Activated naive CD4-positive, alpha-beta T cell treated with anti-CD3 and anti-CD28 coated beads for 36 hours (primary cell): ENCODE measurements at regions not wholly inside any gene's neighbourhood (a gene's known extent, or its start where the extent isn't known, plus 50 kb on each side); places are given as distances from the start of the nearest gene placed in this dataset.
"Not testable (repeated sequence)": the region's sequence is repeated elsewhere in the genome, so short reads cannot be mapped to it uniquely, and the experiment has no call there.

Experiments used
- CTCF ChIA-PET: fragments of 350-600 bp; sonication (Branson Sonifier 250); formaldehyde crosslinking; loops from one replicate; lab custom pipeline; 2021; ENCODE audit warnings: antibody characterized with exemption; lab: Charles Lee
- DNase-seq: peaks from one replicate; pipeline ENCODE4 v3.0.0-alpha.2; 2020
- H3K27ac Mint-ChIP-seq: one replicate; pipeline ENCODE4 v1.8.0; 2021; ENCODE audit warnings: mild to moderate bottlenecking, mixed read lengths
- H3K27me3 Mint-ChIP-seq: one replicate; pipeline ENCODE4 v1.8.0; 2021; ENCODE audit warnings: low read depth, mixed read lengths
- H3K36me3 Mint-ChIP-seq: one replicate; pipeline ENCODE4 v1.8.0; 2021; ENCODE audit warnings: low read depth, mixed read lengths
- H3K4me1 Mint-ChIP-seq: one replicate; pipeline ENCODE4 v1.8.0; 2021; ENCODE audit warnings: low read depth, mixed read lengths
- H3K4me3 Mint-ChIP-seq: one replicate; pipeline ENCODE4 v1.8.0; 2021; ENCODE audit warnings: mild to moderate bottlenecking, moderate library complexity, mixed read lengths
- H3K9me3 Mint-ChIP-seq: one replicate; pipeline ENCODE4 v1.8.0; 2021; ENCODE audit warnings: mixed read lengths
- intact Hi-C: fragments of 100-400 bp; cut with micrococcal nuclease; formaldehyde crosslinking; loops from one replicate; pipeline ENCODE4 v1.15.1; 2023

DNA sequence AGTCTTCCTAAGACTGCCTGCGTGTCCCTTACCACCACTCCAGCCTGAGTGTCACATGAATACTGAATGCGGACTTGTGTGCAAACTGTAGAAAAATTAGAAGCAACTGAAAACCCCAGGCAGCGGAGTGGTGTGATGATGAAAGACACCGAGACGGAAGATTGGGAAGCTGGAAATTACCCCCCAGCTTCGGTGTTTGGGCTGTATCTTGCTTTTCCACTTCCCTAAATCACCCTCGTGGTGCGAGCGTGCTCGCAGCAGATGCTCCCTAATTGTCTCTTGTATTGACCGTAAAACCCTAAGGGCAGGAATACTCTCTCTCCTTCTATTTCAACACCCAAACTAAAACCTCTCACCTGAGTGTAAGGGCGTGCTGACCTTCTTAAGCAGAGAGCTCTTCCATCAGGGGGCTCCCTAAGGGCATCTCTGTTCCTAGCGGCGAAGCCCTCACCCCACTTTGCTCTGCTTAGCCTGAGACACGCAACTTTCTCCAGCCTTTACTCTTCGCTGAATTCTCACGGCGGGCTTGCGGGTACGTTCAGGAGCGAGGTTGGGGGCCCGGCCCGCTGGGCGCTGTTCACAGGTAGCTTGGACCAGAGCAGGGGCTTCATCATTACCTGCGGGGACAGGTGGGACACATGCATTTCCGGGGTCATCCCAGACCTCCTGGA, 62.4 kb downstream of the CRYBB2 start:
- Mint-ChIP-seq H3K4me3 (no peak overlapping the region), H3K4me1 (peaks cover 11% of the 10 kb centered on the region), H3K27me3 (peaks cover 46% of the 10 kb centered on the region), H3K36me3 (no peaks in the 10 kb centered on the region), H3K9me3 (no peaks in the 10 kb centered on the region), H3K27ac (no peak overlapping the region)
- DNase-seq: no peak
- CTCF ChIA-PET: interaction anchor here (0.6 to 0.8 kb wide), 2 partner anchors 35 to 79 kb away, joined by 3 to 4 read pairs; no protein-coding TSS in a partner anchor
- intact Hi-C loops: no loop called here

DNA sequence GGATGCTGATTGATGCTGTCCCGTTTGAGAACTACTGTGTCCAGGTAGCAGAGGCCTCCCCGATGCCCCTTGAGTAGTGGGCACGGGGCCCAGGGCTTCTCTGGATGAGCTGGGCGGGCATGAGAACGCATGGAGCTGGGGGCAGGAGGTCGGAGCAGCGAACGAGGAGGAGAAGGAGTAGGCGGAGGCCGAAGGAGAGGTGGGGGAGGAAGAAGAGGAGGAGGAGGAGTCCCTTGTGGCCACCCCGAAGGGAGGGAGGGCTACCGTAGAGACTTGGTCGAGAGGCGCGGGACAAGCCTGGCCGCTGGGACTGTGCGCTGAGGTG, 62.9 kb downstream of the CRYBB2 start:
- no peaks in the 10 kb centered on the region for H3K9me3 Mint-ChIP-seq
- H3K4me3 Mint-ChIP-seq: peak overlapping the region; percentile 38
- peaks cover 11% of the 10 kb centered on the region for H3K4me1 Mint-ChIP-seq
- CTCF ChIA-PET: interaction anchor here (0.6 to 0.8 kb wide), 2 partner anchors 35 to 79 kb away, joined by 3 to 4 read pairs; no protein-coding TSS in a partner anchor
- no peak overlapping the region for H3K27ac Mint-ChIP-seq
- no peaks in the 10 kb centered on the region for H3K36me3 Mint-ChIP-seq
- intact Hi-C loops: no loop called here
- no peak for DNase-seq
- H3K27me3 Mint-ChIP-seq: peaks cover 46% of the 10 kb centered on the region

DNA sequence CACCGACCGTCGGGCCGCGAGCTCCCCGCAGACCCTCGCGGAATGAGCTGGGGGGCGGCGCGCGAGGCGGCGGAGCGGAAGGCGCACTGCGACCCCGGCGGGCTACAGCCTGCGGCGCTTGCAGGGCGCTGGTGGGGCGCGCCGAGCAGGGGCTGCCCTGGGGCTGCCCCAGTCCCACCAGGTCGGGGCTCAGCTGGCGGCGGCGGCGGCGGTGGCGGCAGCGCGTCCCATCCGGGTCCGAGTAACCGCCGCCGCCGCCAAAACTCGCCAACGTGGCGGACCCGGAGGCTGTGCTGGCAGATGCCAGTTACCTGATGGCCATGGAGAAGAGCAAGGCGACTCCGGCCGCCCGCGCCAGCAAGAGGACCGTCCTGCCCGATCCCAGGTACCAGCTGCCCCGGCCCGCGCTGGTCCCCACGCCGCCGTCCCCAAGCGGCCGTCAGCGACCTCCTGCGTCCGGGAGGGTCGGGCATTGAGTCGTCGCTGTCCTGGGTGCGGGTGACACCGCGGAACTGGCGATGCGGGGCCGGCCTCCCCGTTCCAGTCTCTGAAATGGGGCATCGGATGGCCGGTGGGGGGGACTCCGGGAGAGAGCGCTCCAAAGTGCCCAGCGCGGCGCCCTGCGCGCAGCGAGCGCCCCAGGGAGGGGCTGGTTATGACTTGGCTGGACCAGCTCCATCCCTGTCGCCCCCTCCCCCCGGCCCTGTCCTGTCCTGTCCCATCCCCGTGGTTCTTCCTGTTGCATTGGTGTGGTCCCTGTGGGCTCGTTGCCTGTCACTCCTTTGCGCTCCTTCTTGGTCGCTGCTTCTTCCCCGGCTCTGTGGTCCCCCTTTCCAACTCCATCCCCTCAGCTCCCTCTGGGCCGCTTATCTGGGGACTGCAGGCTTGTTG, 63.5 kb downstream of the CRYBB2 start:
- Mint-ChIP-seq H3K4me1 (peaks cover 11% of the 10 kb centered on the region), H3K9me3 (no peaks in the 10 kb centered on the region), H3K27me3 (peaks cover 46% of the 10 kb centered on the region), H3K4me3 (peak overlapping the region; percentile 11), H3K27ac (no peak overlapping the region), H3K36me3 (no peaks in the 10 kb centered on the region)
- intact Hi-C loops: no loop called here
- CTCF ChIA-PET: interaction anchor here (0.6 to 0.8 kb wide), 2 partner anchors 34 to 78 kb away, joined by 3 to 4 read pairs; no protein-coding TSS in a partner anchor
- DNase-seq: no peak

DNA sequence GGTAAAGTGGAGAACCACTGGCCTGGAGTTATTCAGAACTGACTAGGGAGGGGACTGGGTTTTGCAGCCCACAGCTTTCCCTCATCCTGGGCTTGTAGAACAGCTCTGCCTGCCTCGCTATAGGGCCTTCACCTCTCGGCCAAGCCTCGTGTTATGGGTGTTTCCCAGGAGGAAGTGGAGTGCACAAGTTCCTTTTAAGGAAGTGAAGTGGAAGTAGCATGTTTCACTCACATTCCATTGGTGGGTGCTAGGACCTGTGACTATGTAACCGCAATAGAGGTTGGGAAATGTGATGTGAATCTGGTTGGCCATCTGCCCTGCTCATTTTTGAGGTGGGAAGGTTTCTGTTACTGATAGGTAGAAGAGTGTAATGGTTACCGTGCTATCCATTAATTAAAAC, 69.0 kb downstream of the CRYBB2 start:
- H3K9me3 Mint-ChIP-seq, H3K27ac Mint-ChIP-seq, CTCF ChIA-PET, H3K4me1 Mint-ChIP-seq, DNase-seq, intact Hi-C loops, H3K36me3 Mint-ChIP-seq, H3K4me3 Mint-ChIP-seq: not testable (repeated sequence)
- H3K27me3 Mint-ChIP-seq: peaks cover 19% of the 10 kb centered on the region

DNA sequence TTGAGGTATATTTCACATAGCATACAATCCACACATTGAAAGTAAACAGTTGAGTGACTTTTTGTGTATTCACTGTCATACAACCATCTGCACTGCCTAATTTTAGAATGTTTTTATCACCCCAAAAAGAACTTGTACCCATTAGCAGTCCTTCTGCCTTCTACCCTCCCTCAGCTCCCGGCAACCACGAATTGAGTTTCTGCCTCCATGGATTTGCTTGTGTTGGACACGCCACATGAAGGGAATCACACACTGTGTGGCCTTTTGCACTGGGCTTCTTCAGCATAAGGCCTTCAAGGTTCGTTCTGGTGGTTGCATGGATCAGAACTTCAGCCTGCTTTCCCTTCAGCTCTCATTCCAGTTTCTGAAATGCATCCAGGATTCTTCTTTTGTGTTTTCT, 82.5 kb downstream of the CRYBB2 start:
- H3K27me3 Mint-ChIP-seq: peaks cover 23% of the 10 kb centered on the region
- H3K4me1 Mint-ChIP-seq, H3K9me3 Mint-ChIP-seq, intact Hi-C loops, H3K36me3 Mint-ChIP-seq, H3K27ac Mint-ChIP-seq, H3K4me3 Mint-ChIP-seq, CTCF ChIA-PET, DNase-seq: not testable (repeated sequence)

DNA sequence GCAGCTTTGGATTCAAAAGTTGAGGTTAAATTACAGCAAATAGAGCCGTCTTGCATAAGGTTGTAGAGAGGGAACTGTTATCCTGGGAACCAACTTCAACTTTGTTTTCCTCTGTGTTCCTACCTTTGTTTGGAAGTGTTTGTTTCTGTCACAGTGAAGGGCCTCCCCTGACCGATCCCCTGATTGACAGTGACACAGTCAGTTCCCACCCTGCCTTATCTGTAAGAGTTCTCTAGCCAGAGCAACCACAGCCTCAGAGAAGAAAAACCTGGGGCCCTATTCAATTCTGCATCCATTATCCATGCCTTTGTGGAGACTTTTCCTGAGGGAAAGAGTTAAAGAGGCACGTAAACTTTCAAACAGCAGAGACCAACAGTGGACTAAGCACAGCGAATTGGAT, 90.1 kb downstream of the CRYBB2 start:
- H3K9me3 Mint-ChIP-seq, H3K36me3 Mint-ChIP-seq, DNase-seq, H3K4me1 Mint-ChIP-seq, intact Hi-C loops, H3K27ac Mint-ChIP-seq, CTCF ChIA-PET, H3K27me3 Mint-ChIP-seq, H3K4me3 Mint-ChIP-seq: not testable (repeated sequence)

DNA sequence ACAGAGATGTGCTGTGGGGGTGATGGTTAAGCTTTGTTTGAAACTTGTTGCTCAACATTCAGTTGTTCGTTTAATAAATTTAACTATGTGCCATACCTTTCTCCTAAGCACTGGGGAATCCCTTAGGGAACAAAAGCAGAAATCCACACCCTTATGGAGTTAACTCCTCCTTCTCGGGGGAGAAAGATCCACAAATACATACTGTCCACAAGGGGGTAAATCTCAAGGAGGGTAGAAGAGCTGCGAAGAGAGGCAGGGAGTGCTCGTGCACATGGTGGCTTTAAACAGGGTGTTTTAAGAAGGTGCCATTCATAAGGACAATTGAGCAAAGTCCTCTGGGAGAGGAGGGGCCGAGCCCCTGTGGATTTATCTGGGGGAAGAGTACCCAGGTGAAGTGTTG, 92.5 kb downstream of the CRYBB2 start:
- H3K4me1 Mint-ChIP-seq, H3K36me3 Mint-ChIP-seq, H3K27me3 Mint-ChIP-seq, H3K4me3 Mint-ChIP-seq, DNase-seq, H3K9me3 Mint-ChIP-seq, H3K27ac Mint-ChIP-seq, intact Hi-C loops: not testable (repeated sequence)
- CTCF ChIA-PET: interaction anchor here (0.7 kb wide), 1 partner anchor 1226 kb away, joined by 3 read pairs; no protein-coding TSS in a partner anchor

DNA sequence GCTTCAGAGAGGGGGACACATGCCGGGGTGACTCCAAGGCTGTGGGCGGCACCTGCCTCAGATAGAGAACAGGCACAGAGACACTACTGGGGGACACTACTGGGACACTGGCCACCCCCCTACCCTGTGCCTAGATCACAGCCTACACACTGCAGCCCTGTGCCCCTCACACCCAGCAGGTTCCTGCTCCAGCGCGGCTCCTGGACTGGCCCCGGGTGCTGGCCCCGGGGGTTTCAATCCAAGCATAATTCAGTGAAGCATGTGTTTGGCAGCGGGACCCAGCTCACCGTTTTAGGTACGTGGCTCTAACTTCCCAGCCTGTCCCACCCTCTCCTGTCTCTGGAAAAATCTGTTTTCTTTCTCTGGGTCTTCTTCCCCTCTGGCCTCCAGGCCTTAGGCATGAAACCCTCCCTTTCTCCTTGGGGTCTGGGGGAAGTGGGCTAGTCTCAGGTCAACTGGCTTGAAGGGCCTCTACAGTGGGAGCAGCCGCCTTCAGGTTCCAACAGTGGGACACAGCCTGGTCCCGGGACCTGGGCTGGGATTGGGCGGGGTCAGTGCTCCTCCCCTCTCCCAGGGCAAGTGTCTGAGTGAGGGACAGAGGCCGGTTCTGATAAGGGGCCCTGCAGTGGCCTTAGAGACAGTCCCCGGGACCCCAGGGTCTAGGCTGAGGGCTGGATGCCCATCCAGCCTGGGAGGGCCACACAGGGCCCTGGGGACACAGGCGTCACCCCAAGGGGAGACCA, 98.8 kb downstream of the CRYBB2 start:
- Mint-ChIP-seq H3K9me3 (no peaks in the 10 kb centered on the region), H3K4me1 (no peaks in the 10 kb centered on the region), H3K4me3 (no peak overlapping the region), H3K36me3 (no peaks in the 10 kb centered on the region), H3K27ac (no peak overlapping the region), H3K27me3 (no peaks in the 10 kb centered on the region)
- no peak for DNase-seq
- CTCF ChIA-PET: no interaction called here
- intact Hi-C loops: no loop called here

DNA sequence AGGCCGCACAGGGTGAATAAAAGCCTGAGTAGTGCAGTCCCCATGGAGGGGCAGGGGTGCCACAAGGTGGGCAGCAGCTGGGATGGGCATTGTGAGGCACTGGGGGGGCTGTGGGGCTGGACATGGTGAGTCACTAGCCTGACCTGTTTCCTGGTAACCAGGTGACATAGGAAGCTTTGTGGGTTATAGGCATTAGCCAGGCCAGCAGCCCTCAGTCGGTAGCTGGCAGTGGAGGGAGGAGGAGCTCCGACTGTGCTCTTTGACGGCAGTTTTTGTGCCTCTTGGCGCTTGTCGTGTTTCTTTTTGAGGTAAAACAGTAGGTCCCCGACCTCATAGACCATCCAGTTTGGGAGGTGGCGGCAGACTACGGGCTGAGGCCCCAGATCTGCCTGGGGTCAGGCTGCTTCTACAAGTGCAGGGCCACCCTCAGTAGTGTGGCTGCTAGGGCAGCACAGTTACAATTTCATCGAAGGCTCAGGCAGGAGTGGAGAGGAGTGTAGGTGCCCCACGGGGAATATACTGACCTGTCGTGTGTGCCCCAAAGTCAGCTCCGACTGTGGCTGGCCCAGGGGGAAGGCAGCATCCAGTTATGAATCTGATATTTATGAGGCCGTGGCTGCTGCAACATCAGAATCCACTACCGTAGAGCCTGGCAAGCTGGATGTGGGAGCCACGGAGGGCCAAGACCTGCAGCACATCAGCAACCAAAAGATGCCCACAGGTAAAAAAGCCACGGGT, 107.7 kb downstream of the CRYBB2 start:
- H3K4me3 Mint-ChIP-seq: no peak overlapping the region
- no peaks in the 10 kb centered on the region for H3K4me1 Mint-ChIP-seq
- H3K36me3 Mint-ChIP-seq: no peaks in the 10 kb centered on the region
- intact Hi-C loops: no loop called here
- H3K27me3 Mint-ChIP-seq: no peaks in the 10 kb centered on the region
- CTCF ChIA-PET: interaction anchor here (0.6 kb wide), 1 partner anchor 270 kb away, joined by 3 read pairs; no protein-coding TSS in a partner anchor
- H3K9me3 Mint-ChIP-seq: no peaks in the 10 kb centered on the region
- no peak overlapping the region for H3K27ac Mint-ChIP-seq
- DNase-seq: no peak

DNA sequence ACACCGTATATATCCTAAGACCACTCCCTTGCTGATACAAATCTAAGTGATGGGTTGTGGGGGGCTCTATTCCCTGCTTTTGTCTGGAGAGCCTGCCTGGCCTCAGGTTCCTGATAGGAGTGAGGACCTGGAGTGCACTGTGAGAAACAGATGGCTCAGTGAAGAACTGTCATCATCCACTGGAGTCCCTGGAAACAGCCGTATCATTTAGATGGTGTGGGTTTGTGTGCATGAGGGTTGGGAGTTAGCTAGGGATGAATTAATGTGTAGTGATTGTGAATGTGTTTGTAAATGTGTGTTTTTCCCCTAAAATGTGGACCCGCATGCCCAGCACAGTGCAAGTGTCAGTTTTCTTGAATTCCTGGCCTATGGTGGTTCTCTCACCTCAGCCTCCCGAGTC, 111.6 kb downstream of the CRYBB2 start:
- Mint-ChIP-seq H3K4me1 (no peaks in the 10 kb centered on the region), H3K9me3 (peaks cover 8% of the 10 kb centered on the region), H3K27me3 (no peaks in the 10 kb centered on the region), H3K36me3 (no peaks in the 10 kb centered on the region), H3K27ac (no peak overlapping the region), H3K4me3 (no peak overlapping the region)
- CTCF ChIA-PET: no interaction called here
- DNase-seq: no peak
- intact Hi-C loops: loop anchor here (10.0 kb wide), 2 partner anchors 96 to 126 kb away; no protein-coding TSS in a partner anchor

DNA sequence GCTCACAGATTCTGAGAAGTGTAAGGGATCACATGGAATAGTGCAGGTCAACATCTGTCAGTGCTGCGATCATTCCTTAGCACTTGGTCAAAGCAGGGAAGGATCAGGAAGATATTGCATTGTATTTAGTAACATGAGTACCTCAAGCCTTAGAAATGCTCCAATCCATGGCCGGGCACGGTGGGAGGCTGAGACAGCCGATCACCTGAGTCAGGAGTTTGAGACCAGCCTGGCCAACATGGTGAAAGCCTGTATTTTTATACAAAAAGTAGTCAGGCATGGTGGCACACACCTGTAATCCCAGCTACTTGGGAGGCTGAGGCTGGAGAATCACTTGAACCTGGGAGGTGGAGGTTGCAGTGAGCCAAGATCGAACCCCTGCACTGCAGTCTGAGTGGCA, 112.5 kb downstream of the CRYBB2 start:
- H3K27me3 Mint-ChIP-seq, H3K4me1 Mint-ChIP-seq, H3K27ac Mint-ChIP-seq, H3K36me3 Mint-ChIP-seq, CTCF ChIA-PET, DNase-seq, H3K4me3 Mint-ChIP-seq: not testable (repeated sequence)
- intact Hi-C loops: loop anchor here (10.0 kb wide), 2 partner anchors 97 to 127 kb away; no protein-coding TSS in a partner anchor
- H3K9me3 Mint-ChIP-seq: peaks cover 13% of the 10 kb centered on the region

DNA sequence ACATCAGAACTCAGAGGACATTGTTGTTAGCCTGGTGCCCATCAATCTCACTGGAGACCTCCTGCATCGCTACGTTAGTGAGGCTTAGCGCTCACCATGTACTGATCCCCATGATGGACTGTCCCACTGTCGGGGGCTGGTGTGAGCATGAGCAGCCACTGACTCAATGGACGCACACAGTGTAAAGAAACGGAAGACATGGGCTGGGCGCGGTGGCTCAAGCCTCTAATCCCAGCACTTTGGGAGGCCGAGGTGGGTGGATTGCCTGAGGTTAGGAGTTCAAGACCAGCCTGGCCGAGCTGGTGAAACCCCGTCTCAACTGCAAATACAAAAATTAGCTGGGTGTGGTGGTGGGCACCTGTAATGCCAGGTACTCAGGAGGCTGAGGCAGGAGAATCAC, 112.9 kb downstream of the CRYBB2 start:
- H3K36me3 Mint-ChIP-seq: no peaks in the 10 kb centered on the region
- CTCF ChIA-PET: no interaction called here
- peaks cover 17% of the 10 kb centered on the region for H3K9me3 Mint-ChIP-seq
- H3K27me3 Mint-ChIP-seq: no peaks in the 10 kb centered on the region
- DNase-seq: no peak
- no peaks in the 10 kb centered on the region for H3K4me1 Mint-ChIP-seq
- intact Hi-C loops: loop anchor here (10.0 kb wide), 2 partner anchors 98 to 128 kb away; no protein-coding TSS in a partner anchor
- H3K4me3 Mint-ChIP-seq: no peak overlapping the region
- no peak overlapping the region for H3K27ac Mint-ChIP-seq
